K562 (cell line): ENCODE measurements at regions not wholly inside any gene's neighbourhood (a gene's known extent, or its start where the extent isn't known, plus 50 kb on each side); places are given as distances from the start of the nearest gene placed in this dataset.

ENCODE experiments used
- ATAC-seq: fragments of 200-7000 bp; cut with Tn5 transposase; 3 replicates; pipeline ENCODE4 v1.9.1; 2020; ENCODE audit warnings: moderate library complexity
- BruUV-seq: library from RNA; stranded (reverse); fragments of 400-500 nt; replicated peaks from 2 replicates; lab custom pipeline; 2021; lab: Mats Ljungman, UMichigan
- CTCF ChIA-PET: fragments of 300-600 bp; formaldehyde crosslinking; extraction: SDS; loops from one replicate; lab custom pipeline; 2021; ENCODE audit warnings: low intra/inter-chr PET ratio; lab: Yijun Ruan, JAX
- POLR2A ChIA-PET: fragments of 300-600, 350-650 bp; sonication (Branson Sonifier 250); formaldehyde crosslinking; extraction: SDS; loops from one replicate; lab custom pipeline; 2021; ENCODE audit warnings: antibody characterized with exemption, inconsistent platforms; lab: Yijun Ruan, JAX
- DNase-seq, 4 experiments: peaks; one replicate each; pipeline versions ENCODE4 v3.0.0 to v3.0.0-alpha.2; 2011 to 2018; ENCODE audit warnings: low spot score in 3 of 4, mixed read lengths in 3 of 4; ENCODE audit errors: extremely low read depth in 1 of 4
- FAIRE-seq: peaks from 2 replicates; lab custom pipeline; 2011; peaks lifted over from hg19 to GRCh38; lab: Jason Lieb, UNC
- H2AFZ ChIP-seq: 2 replicates; pipeline ENCODE4 v1.6.0; 2011; ENCODE audit warnings: low read depth, low read length, control low read depth, inconsistent platforms
- H3K27ac ChIP-seq: fragments of 200-600 bp; 3 replicates; pipeline ENCODE4 v1.8.0; 2011; ENCODE audit warnings: low read depth, mild to moderate bottlenecking, control low read depth, inconsistent platforms, low read length, moderate library complexity, mixed read lengths; ENCODE audit errors: extremely low read depth
- H3K27me3 ChIP-seq, 2 experiments: fragments of 300-600 bp in 1 of 2; 2 replicates in 1 of 2; 3 replicates in 1 of 2; pipeline versions ENCODE4 v1.6.0 to v1.8.0; 2011; ENCODE audit warnings: inconsistent platforms in 2 of 2, low read length in 2 of 2, mild to moderate bottlenecking in 1 of 2, mixed read lengths in 1 of 2, moderate library complexity in 1 of 2; ENCODE audit not compliant: control insufficient read depth in 2 of 2, insufficient read depth in 2 of 2
- H3K36me3 ChIP-seq: fragments of 300-600 bp; 3 replicates; pipeline ENCODE4 v1.8.0; 2011; ENCODE audit warnings: mild to moderate bottlenecking, low read length, inconsistent platforms; ENCODE audit not compliant: control insufficient read depth, insufficient read depth
- H3K4me1 ChIP-seq, 2 experiments: fragments of 200-600 bp in 1 of 2; replicated peaks in 1 of 2; 2 replicates in 1 of 2; 3 replicates in 1 of 2; pipeline versions ENCODE4 v1.5.1 to v1.8.0; 2011; ENCODE audit warnings: inconsistent platforms in 2 of 2, low read length in 2 of 2, mild to moderate bottlenecking in 1 of 2, mixed read lengths in 1 of 2, moderate library complexity in 1 of 2; ENCODE audit not compliant: control insufficient read depth in 2 of 2, insufficient read depth in 2 of 2
- H3K4me2 ChIP-seq: 2 replicates; pipeline ENCODE4 v1.6.1; 2011; ENCODE audit warnings: low read length, control low read depth, inconsistent platforms, mixed read lengths; ENCODE audit not compliant: insufficient read depth
- H3K4me3 ChIP-seq: fragments of 200-600 bp; sonication (generic), shearing (Covaris generic); 2 replicates; pipeline ENCODE4 v1.5.1; 2016; ENCODE audit warnings: control low read depth, inconsistent platforms
- H3K79me2 ChIP-seq: fragments of 200-600 bp; 3 replicates; pipeline ENCODE4 v1.8.0; 2011; ENCODE audit warnings: low read length, inconsistent platforms; ENCODE audit not compliant: control insufficient read depth, insufficient read depth
- H3K9ac ChIP-seq, 2 experiments: 2 replicates each; pipeline versions ENCODE4 v1.6.0 to v1.6.1; 2011; ENCODE audit warnings: low read depth in 2 of 2, low read length in 2 of 2, control low read depth in 1 of 2, inconsistent platforms in 1 of 2, mild to moderate bottlenecking in 1 of 2, mixed read lengths in 1 of 2; ENCODE audit not compliant: insufficient read depth in 1 of 2
- H3K9me1 ChIP-seq: one replicate; pipeline ENCODE4 v1.6.0; 2011; ENCODE audit warnings: inconsistent platforms, mild to moderate bottlenecking, low read length, moderate library complexity; ENCODE audit not compliant: control insufficient read depth, insufficient read depth
- H3K9me3 ChIP-seq: replicated peaks from 2 replicates; pipeline ENCODE4 v1.5.1; 2011; ENCODE audit warnings: low read depth, low read length, inconsistent platforms; ENCODE audit not compliant: control insufficient read depth, insufficient read depth
- H4K20me1 ChIP-seq: replicated peaks from 2 replicates; pipeline ENCODE4 v1.6.1; 2011; ENCODE audit warnings: low read length, inconsistent platforms, mixed read lengths; ENCODE audit not compliant: control insufficient read depth, insufficient read depth
- CHCHD3 ChIP-seq: fragments of 250-450 bp; sonication (Bioruptor Pico); IDR thresholded peaks from 2 replicates; pipeline ENCODE4 v2.1.2; 2022; ENCODE audit warnings: mild to moderate bottlenecking
- HLTF ChIP-seq: fragments of 450-650 bp; IDR thresholded peaks from 2 replicates; pipeline ENCODE4 v1.6.1; 2016
- MECOM ChIP-seq: fragments of 250-450 bp; sonication (Bioruptor Pico); IDR thresholded peaks from 2 replicates; pipeline ENCODE4 v1.8.0; 2022; ENCODE audit warnings: inconsistent platforms
- MYBL2 ChIP-seq, 2 experiments: fragments of 450-650 bp in 1 of 2; sonication (generic) in 1 of 2; formaldehyde crosslinking in 1 of 2; IDR thresholded peaks; 2 replicates each; pipeline versions ENCODE4 v1.6.1 to v1.8.1; 2017 to 2022; ENCODE audit warnings: borderline replicate concordance in 1 of 2, inconsistent platforms in 1 of 2, low read depth in 1 of 2, mild to moderate bottlenecking in 1 of 2, missing genetic modification reagents in 1 of 2, moderate library complexity in 1 of 2
- NR4A1 ChIP-seq, 2 experiments: fragments of 250-450 bp in 1 of 2; fragments of 450-650 bp in 1 of 2; sonication (Bioruptor Pico) in 1 of 2; IDR thresholded peaks; 2 replicates each; pipeline versions ENCODE4 v1.4.0 to v1.6.1; 2016 to 2020; ENCODE audit warnings: mild to moderate bottlenecking in 2 of 2, missing compliant biosample characterization in 1 of 2, missing genetic modification characterization in 1 of 2, moderate library complexity in 1 of 2
- PHTF2 ChIP-seq: fragments of 250-450 bp; sonication (Bioruptor Pico); IDR thresholded peaks from 2 replicates; pipeline ENCODE4 v1.5.0; 2021; ENCODE audit warnings: mild to moderate bottlenecking
- RBM15 ChIP-seq: fragments of 200-400 bp; formaldehyde crosslinking; IDR thresholded peaks from 2 replicates; pipeline ENCODE4 v1.6.1; 2018; ENCODE audit warnings: mild to moderate bottlenecking, low read length, moderate library complexity; ENCODE audit not compliant: insufficient read depth
- RFX7 ChIP-seq: fragments of 250-450 bp; sonication (Bioruptor Pico); IDR thresholded peaks from 2 replicates; pipeline ENCODE4 v1.5.1; 2021; ENCODE audit warnings: mild to moderate bottlenecking
- SRSF9 ChIP-seq: fragments of 200-400 bp; formaldehyde crosslinking; IDR thresholded peaks from 2 replicates; pipeline ENCODE4 v1.6.1; 2017; ENCODE audit warnings: low read depth, low read length, borderline replicate concordance
- TCF15 ChIP-seq: fragments of 250-450 bp; sonication (Bioruptor Pico); IDR thresholded peaks from 2 replicates; pipeline ENCODE4 v1.8.0; 2022; ENCODE audit warnings: moderate library complexity, mild to moderate bottlenecking, inconsistent platforms
- VEZF1 ChIP-seq: fragments of 200-800 bp; sonication (Bioruptor generic); IDR thresholded peaks from 2 replicates; pipeline ENCODE4 v1.6.1; 2017; ENCODE audit warnings: missing genetic modification characterization, missing compliant biosample characterization
- ZBTB1 ChIP-seq: sonication (generic); formaldehyde crosslinking; IDR thresholded peaks from 2 replicates; pipeline ENCODE4 v1.8.1; 2023; ENCODE audit warnings: missing genetic modification reagents, low read depth, mild to moderate bottlenecking, borderline replicate concordance
- ZBTB11 ChIP-seq, 3 experiments: fragments of 200-800 bp in 1 of 3; fragments of 250-450 bp in 1 of 3; fragments of 450-650 bp in 1 of 3; sonication (Bioruptor Pico) in 1 of 3; sonication (Bioruptor generic) in 1 of 3; formaldehyde crosslinking in 1 of 3; IDR thresholded peaks; 2 replicates each; pipeline versions ENCODE4 v1.6.1 to v1.8.0; 2016 to 2022; ENCODE audit warnings: mild to moderate bottlenecking in 2 of 3, missing genetic modification characterization in 2 of 3, missing compliant biosample characterization in 1 of 3, moderate library complexity in 1 of 3
- ZBTB7A ChIP-seq: IDR thresholded peaks from 2 replicates; pipeline ENCODE4 v1.6.1; 2011; ENCODE audit warnings: low read depth, mild to moderate bottlenecking, low read length, moderate library complexity, borderline replicate concordance; ENCODE audit not compliant: control insufficient read depth
- ZNF175 ChIP-seq: fragments of 200-800 bp; sonication (Bioruptor generic); IDR thresholded peaks from 2 replicates; pipeline ENCODE4 v1.6.1; 2016; ENCODE audit warnings: low read depth, mild to moderate bottlenecking, missing genetic modification characterization, missing compliant biosample characterization
- ZNF444 ChIP-seq: fragments of 250-450 bp; sonication (Bioruptor Pico); IDR thresholded peaks from 2 replicates; pipeline ENCODE4 v1.4.0; 2020; ENCODE audit warnings: mild to moderate bottlenecking, moderate library complexity
- ZNF668 ChIP-seq: fragments of 250-450 bp; sonication (Bioruptor Pico); IDR thresholded peaks from 2 replicates; pipeline ENCODE4 v1.8.0; 2022; ENCODE audit warnings: mild to moderate bottlenecking, inconsistent platforms
- WGBS: fragments of 100-300 bp; shearing (Covaris generic); methylation state at CpG from one replicate; pipeline ENCODE4 v1.1.6; 2016; ENCODE audit warnings: low coverage, mixed read lengths; ENCODE audit not compliant: insufficient coverage; ENCODE audit errors: missing lambda C conversion rate; 5-methylcytosine and 5-hydroxymethylcytosine counted together
- in situ Hi-C: fragments of 300-500 bp; cut with MboI; formaldehyde crosslinking; loops from 4 replicates; pipeline ENCODE4 v1.15.0; 2018; ENCODE audit warnings: inconsistent platforms, mixed read lengths
- intact Hi-C: fragments of 100-400 bp; cut with micrococcal nuclease; formaldehyde crosslinking; loops from 2 replicates; pipeline ENCODE4 v1.14.2; 2022

DNA sequence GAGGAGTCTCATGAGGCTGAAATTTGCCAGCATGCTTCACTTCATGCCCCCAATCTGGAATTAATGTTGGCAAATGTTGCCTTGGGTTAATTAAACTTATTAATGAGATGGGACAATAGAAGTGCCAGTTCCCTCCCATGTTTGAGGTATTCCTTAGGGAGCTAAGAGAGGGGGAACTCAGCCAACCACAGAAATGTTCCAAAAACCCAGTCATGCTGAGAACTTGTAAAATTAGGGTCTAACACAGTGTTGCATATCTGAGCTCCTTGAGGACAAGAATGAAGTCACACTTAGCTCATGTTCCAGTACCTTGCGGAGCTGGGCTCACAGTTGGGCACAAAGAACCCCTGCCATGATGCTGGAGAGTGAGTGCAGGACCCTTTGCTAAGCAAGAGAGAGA, 89.4 kb downstream of the OAT start:
- no peak for ATAC-seq
- no peak overlapping the region for H3K4me3 ChIP-seq
- no peak overlapping the region for H3K9ac ChIP-seq
- H3K9me1 ChIP-seq = no peaks in the 10 kb centered on the region
- H2AFZ ChIP-seq = no peak overlapping the region
- no peak for DNase-seq
- 0% methylated on average over 1 of the region's 1 CpG for WGBS
- ChIA-PET POLR2A (no interaction called here), CTCF (no interaction called here)
- FAIRE-seq = no peak
- no peaks in the 10 kb centered on the region for H3K79me2 ChIP-seq
- H3K4me2 ChIP-seq = no peak overlapping the region
- intact Hi-C loops (no loop called here), in situ Hi-C loops (no loop called here)
- H3K9me3 ChIP-seq = no peaks in the 10 kb centered on the region
- no peaks in the 10 kb centered on the region for H4K20me1 ChIP-seq
- TF ChIP-seq MYBL2 (IDR thresholded peaks at IDR 0.05; ENCODE audit: low read depth) (no peak), MYBL2 (CRISPR knock-in tag; IDR thresholded peaks at IDR 0.05; ENCODE audit: borderline replicate concordance) (no peak), ZBTB1 (CRISPR knock-in tag) (no peak), ZNF175 (CRISPR knock-in tag) (no peak), PHTF2 (CRISPR knock-in tag) (no peak), NR4A1 (CRISPR knock-in tag; IDR thresholded peaks at IDR 0.05) (no peak), NR4A1 (tag; IDR thresholded peaks at IDR 0.05) (no peak), VEZF1 (CRISPR knock-in tag) (no peak), ZNF668 (no peak), SRSF9 (no peak), RFX7 (CRISPR knock-in tag) (no peak), RBM15 (no peak), ZNF444 (CRISPR knock-in tag) (no peak), ZBTB7A (no peak), HLTF (no peak), CHCHD3 (CRISPR knock-in tag) (no peak), TCF15 (CRISPR knock-in tag) (no peak), MECOM (CRISPR knock-in tag) (no peak), ZBTB11 (CRISPR knock-in tag; IDR thresholded peaks at IDR 0.05) (no peak)
- no peak overlapping the region for H3K27ac ChIP-seq
- no peaks in the 10 kb centered on the region for H3K36me3 ChIP-seq
- no TSS peak for BruUV-seq
- no peaks in the 10 kb centered on the region for H3K27me3 ChIP-seq
- no peaks in the 10 kb centered on the region for H3K4me1 ChIP-seq
